Epidermal melanocyte (primary cell): ENCODE measurements at regions not wholly inside any gene's neighbourhood (a gene's known extent, or its start where the extent isn't known, plus 50 kb on each side); places are given as distances from the start of the nearest gene placed in this dataset.
"Not testable (repeated sequence)": the region's sequence is repeated elsewhere in the genome, so short reads cannot be mapped to it uniquely, and the experiment has no call there.

Source experiments
- DNase-seq: peaks from one replicate; pipeline ENCODE4 v3.0.0; 2011; ENCODE audit warnings: low spot score; ENCODE audit not compliant: insufficient read length

DNA sequence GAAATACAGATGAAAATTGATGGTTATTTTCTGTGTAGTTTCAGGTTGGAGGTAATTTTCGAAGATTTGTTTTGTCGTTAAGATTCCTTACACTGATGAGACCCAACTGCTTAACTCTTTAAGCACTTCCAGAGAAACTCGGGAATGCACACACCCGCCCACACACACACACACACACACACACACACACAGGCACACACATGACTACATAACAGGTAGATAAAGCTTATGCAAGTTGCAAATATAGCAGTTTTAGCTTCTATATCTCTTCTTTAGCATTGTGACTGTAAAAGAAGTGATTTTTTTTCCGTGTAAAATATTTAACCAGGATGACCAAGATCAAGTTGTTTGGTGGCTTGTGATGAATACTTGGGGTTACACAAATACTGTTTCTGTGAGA, 294.9 kb upstream of the NR2F2 start:
- DNase-seq = no peak

DNA sequence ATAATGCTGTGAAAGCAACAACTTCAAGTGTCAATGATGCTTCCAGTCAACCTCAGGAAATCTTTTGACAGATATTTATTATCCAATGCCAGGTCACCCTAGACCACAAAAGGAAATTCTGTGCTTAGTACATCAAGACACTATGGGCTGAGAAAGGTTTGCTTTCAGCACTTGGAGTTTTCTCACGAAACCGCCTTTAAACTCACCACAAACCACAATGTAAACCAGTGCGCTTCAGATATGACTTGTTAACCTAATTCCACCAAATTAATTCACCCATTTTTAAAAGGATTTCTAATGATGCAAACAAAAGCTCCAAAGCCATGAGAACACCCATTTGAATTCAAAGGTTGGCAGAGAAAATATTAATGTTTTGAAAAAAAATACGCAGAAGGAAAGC, 292.9 kb upstream of the NR2F2 start:
- DNase-seq = no peak

DNA sequence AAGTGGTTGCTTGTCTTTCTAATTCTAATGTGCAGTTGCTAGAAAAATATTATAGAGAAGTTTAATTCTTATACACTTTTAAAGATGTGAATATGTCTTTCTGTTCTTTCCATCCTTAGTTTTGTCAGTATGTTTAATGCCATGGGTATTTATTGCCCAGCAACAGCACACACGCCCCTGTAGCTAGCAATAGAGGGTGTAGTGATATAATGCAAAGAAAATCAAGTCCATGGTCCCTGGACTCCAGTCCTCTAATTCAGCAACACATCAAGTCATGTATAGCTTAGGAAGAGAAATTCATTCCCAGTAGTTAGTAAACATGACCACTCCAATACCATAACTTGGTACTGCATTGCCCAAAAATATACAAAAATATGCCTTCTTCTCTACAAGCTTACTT, 292.4 kb upstream of the NR2F2 start:
- DNase-seq = no peak

DNA sequence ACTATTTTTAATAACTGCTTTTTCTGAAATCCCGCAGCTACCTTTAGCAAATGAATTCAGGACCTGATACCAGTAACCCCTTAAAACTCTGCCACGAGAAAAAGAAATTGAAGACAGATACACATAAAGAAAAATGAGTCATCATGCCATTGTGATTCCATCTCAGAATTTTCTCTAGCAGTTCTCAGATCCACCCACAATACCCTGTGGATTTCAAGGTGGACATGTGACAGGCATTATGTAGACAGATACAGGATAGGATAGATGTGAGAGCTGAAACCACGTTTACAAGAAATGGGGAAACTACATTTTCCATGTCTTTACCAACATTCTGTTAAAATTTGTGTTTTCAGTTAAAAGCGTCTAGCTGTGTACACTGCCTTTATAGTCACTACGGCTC, 291.9 kb upstream of the NR2F2 start:
- no peak for DNase-seq

DNA sequence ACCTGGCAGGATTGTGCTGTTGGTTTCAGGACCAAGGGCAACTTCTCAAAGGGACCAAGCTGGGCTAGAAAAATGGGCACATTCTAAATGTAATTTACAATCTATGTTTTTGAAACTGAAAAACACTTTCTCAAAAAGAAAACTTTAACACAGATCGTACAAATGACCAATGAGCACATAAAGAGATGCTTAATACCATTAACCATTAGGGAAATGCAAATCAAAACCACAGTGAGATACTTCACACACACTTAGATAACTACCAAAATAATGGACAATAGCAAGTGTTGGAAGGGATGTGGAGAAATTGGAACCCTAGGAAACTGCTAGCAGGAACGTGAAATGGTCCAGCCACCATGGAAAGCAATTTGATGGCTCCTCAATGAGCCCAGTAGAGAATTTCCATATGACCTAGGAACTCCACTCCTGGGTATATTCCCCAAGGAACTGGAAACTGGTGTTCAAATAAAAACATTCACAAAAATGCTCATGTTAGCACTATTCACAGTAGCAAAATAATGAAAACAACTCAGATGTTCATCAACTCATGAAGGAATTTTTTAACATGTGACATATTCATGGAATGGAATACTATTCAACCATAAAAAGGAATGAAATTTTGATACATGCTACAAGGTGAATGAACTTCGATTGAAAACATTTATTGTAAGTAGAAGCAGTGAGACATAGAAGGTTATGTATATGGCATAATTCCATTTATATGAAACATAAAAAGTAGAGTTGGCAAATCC, 288.3 kb upstream of the NR2F2 start:
- DNase-seq = no peak

DNA sequence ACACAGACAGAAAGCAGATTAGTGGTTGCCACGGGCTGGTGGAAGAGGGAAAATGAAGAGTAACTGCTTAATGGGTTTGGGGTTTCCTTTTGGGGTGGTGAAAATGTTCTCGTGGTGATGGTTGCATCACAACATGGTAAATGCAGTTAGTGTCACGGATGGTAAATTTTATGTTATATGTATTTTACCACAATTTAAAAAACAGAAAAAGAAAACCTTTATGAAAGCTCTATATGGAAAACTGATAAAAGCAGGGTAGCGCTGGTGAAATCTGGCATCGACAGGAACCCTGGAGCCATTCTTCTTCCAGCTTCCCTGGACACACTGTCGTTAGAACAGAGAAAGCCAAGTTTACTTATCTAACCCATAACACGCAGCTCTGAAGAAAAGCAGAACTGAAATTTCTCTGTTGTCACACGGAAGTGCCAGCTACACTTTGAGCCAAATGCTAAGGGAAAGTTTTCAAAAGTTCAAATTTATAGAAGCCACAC, 287.7 kb upstream of the NR2F2 start:
- DNase-seq = no peak

DNA sequence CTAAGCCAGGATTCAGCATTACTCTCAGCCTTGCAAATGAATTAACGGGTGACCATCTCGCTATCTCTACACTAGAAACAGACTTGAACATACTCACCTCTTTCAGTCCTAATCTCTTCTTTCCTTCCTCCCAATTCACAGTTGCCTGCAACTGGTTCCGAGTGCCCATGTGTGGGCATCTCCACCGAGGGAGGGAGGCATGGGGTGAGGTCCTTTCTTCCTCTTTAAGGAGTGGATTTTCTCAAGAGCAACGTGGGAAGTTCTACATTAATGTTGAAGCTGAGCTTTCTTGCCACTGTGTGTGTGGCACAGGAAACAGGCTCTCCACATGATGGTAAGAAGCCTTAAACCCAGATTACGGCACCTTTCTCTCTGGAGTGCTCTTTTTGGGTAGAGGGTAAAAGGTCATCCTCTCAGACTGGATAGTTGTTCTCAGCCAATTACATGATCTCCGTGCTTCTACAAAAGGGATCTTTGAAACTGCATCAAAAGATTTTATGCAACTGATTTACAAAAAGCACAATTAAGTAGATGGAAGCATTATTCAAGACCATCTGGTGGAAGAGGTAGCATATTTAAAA, 286.8 kb upstream of the NR2F2 start:
- DNase-seq = no peak

DNA sequence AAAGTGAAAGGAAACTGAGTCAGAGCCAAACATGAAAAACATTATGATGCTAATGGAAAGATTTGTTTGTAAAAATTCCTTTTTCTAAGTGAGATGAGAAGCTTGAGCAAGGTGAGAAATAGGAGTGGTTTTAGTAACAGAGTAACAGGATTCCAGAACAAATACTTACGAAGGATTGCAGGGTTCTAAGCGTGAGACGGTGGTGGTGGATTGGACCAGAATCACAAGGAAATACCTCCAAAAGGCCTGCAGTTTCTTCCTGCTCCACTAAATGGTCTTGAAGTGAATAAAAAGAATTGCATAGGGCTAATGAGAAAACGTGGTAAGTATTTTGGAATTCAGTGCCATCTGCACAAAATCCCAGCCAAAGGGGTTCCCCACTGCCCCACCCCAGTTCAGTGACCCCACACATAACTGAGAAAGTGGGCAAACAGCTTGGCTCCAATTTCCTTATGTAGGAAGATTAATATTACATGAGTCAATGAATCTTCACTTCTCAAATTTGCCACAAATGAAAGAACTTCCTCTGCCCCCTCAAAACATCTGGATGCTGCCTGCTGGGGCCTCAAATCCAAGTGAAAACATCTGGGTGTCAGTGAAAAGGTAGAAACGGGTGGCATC, 283.8 kb upstream of the NR2F2 start:
- no peak for DNase-seq

DNA sequence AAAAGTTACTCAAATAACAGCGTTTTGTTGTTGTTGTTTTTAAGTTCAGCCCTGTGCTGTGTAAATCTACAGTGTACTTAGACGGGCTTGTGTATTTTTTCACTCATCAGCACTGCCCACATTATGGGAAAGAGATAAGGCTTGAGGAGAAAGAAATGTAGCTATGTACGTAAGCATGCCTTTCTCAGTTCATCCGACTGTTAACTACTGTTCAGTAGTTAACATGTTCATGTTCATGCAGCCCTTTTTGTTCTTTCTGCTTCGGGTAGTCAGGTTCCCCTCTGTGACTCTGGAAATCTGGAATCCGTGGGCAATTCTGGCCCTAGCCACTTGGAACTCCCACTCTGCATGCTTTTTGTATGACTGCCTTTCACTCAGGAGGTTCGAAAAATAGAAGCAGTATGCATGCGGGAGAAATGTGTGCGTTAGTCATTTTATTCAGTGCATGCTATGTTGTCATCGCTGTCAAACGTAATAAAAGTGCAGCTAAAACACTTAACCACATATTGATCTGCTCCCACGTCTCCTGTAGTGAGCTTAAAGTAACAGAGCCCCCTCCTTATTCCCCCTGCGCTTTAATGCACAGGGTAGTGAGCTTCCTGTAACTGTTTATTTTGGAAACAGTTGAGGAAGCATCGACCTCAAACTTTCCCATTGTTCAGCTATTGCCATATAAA, 283.1 kb upstream of the NR2F2 start:
- no peak for DNase-seq

DNA sequence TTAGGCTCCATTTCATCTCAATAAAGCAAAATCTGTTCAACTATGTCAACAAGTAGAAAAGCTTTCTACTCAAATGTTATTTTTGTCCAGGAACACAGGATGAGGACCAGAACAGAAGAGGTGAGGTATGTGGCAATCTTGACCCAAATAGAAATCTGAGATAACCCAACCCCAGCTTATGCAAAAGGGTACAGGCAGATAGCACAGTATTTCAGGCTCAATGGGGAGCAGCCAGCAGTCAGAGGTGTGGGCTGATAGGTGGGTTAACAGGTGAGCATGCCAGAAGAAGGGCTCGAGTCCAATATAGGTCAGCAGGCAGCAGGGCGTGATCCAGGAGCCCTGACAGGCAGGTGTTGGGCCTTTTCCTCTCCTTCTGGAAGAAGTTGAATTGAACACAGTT, 281.2 kb upstream of the NR2F2 start:
- DNase-seq = no peak

DNA sequence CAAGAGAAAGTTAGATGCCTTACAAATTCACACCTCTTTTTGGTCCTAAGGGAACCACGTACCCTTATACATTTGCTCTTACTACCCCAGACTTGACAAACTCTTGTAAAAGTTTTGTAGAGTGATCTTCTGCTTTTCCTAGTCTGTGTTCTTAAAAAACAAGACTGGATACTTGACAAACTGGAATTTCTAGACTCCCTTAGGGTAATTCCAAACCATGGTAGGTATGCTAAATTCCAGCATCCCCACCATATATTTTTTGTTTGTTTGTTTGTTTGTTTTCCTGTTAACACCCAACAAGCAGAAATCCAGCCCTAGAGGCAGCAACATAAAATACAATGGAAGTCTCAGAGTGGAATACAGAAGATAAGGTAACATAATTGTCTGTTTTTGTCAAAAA, 280.7 kb upstream of the NR2F2 start:
- DNase-seq = no peak

DNA sequence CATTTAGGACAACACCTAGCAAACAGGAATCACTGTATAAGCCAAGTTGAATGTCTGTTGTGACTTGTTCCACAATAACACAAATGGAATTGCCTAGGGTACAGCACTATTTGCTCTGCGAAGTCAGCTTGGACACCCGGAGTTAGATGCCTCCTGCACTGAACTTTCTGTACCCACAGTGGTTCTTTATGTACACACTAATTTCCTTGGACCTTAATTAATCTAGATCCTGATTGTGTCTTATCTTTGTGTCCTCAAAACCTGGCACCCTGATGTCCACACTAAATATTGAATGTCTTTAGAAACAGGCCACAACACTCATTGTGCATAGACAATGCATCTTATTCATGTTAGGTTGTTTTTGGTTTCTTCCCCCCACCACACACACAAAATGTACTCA, 278.9 kb upstream of the NR2F2 start:
- no peak for DNase-seq

DNA sequence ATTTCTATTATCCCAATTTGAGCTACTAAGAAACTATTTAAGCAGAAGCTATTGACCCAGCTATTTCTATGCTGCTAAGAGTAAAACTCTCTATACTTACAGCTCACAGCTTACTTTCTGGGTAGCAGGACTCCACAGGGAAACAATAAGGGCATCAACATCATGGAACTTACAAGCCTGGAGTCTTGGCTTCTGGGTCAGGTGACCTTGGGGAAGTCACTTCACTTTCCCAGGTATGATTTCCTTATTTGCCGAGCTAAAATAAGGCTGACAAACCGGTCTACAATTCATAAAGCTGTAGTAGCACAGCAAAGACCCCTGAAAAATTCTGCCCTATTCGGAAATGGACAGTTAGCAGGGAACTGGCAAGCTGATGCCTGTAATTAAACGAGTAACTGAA, 278.3 kb upstream of the NR2F2 start:
- DNase-seq = no peak

DNA sequence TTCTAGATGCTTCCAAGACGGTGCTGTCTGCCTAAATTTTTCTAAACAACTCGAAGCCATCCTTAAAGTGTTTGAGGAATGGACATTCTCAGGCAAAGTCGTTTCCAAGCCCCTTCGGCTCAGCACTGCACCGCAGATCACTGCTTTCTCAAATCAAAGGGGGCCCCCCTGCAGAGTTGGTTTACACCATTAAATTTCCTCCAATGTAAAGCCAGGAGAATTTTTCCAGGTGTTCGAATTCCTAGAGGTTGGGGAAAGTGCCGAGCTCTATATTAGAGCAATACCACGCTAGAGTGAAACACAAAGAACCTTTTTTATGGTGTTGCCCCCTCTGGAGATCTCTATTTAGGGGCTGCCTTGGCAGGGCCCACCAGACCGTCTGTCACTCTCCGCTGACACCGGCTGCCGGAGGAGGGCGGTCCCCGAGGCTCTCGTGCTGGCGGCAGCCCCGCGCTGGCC, 277.9 kb upstream of the NR2F2 start:
- DNase-seq = no peak

DNA sequence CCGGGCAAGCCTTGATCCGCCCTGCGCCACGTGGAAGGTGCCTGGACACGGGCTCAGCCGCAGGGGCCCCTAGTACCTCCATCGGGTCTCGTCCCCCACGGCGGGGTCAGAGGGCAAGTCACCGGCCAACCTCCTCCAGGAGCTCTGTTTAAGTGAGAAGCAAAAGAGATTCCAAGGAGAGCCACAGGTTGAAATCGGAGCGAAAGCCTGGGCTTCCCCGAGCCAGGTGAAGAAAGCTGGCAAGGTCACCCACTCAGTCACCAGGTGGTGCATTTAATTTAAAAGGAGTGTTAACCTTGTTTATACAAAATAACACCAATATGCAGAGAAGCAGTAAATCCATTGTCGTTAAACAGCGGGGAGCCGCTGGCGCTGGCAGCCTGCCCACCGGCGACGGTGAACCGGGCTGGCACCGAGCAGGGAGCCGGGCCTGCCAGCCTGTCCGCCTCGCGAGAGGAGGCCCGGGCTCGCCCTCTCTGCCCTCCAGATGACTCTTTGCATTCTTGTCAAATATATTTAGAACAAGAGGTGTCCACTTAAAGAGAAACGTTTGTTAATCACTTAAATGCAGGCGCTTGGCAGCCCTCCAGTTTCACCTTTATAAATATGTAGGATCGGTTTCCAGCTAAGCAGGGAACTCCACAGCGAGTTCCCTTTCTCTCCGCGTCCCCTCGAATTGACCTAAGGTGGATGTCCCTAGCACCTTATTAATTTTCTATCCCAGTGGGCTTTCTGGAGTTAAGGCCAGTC, 277.3 kb upstream of the NR2F2 start:
- no peak for DNase-seq

DNA sequence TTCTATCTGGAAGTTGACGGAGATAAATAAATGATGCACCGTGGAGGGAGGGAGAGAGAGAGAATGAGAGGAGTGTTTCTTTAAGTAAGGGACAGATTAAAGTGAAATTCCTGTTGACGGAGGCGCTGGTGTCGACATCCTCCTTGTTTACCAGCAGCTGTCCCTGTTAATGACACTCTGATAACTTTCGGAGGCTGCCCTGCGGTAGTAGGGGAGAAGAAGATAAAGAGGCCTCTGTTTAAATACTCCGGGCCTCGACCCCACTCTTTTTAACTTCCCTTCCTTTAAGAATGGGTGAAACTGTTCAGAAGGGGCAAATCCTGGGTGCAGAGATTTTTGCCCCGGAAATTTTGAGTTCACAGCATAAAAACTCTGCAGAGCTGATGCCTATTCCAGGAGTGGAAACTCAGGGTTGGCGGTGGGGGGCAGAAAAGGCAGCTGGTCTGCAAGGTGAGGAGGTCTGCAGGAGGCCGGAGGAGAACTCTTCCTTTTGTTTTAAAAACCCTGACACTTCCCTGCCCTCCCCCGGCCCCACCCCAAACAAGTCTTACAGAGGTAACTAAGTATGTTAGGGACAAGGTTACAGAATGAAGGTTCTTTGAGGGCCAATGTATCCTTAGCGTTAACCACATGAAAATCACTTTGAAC, 276.6 kb upstream of the NR2F2 start:
- DNase-seq = peak; percentile 19

DNA sequence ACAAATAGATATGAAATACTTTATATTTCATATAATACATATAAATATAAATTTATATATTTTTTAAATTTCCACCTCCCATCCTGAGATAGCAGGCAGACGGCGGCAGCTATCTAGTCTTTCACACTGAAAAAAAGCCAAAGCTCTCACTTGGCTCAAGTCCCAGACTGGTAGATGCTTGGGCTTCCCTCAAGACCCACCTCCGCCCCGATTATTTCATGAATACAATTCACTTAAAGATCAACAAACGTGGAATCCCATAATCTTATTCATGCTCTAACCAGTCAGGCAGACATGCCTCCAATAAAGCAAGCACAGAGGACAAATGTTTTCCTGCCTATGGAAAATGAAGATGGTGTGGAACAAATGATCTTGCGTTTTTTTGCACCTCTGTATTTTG, 275.9 kb upstream of the NR2F2 start:
- DNase-seq = no peak

DNA sequence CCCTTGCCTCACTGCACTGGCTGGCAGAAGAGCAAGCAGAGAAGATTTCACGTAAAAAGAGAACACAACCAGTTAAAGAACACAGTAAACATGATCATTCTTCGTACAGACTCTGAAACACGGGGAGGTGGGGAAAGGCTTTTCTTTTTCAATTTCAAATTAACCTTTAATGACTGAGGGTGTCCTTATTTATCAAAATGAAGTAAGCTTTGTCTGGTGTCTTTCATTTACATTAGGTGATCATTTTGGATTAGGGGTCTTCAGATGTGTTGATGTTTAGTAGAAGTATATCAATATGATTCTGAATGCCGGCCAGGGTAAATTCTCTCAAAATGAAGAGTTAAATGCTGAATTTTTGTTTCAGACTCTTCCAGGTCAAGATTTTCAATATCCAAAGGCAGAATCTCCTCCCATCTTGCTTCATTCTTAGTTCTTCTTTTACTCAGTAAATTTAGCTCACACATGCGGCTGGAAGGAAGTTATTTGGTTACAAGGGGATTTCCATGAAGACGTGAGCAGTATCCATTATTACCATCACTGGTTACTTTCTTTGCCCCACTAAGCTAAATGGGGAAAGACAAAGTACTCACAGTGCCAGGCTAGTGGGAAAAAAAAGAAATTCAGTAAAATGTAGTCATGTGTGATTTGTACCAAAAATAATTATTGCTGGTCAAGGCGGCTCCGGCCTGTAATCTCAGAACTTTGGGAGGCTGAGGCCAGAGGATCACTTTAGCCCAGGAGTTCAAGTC, 272.2 kb upstream of the NR2F2 start:
- no peak for DNase-seq

DNA sequence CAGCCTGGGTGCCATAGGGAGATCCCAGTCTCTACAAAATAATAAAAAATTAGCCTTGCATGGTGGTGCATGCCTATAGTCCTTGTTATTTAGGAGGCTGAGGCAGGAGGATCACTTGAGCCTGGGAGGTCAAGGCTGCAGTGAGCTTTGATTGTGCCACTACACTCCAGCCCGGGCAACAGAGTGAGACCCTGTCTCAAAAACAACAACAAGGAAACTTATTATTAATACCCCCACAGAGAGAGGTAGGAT, 271.7 kb upstream of the NR2F2 start:
- DNase-seq = not testable (repeated sequence)

DNA sequence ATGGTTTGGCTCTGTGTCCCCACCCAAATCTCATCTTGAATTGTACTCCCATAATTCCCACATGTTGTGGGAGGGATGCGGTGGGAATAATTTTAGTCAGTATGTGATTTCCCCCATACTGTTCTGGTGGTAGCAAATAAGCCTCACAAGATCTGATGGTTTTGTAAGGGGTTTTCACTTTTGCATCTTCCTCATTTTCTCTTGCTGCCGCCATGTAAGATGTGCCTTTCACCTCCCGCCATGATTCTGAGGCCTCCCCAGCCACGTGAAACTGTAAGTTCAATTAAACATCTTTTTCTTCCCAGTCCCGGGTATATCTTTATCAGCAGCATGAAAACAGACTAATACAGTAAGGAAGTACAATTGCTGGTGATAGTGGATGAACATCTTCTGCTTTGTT, 269.9 kb upstream of the NR2F2 start:
- not testable (repeated sequence) for DNase-seq

DNA sequence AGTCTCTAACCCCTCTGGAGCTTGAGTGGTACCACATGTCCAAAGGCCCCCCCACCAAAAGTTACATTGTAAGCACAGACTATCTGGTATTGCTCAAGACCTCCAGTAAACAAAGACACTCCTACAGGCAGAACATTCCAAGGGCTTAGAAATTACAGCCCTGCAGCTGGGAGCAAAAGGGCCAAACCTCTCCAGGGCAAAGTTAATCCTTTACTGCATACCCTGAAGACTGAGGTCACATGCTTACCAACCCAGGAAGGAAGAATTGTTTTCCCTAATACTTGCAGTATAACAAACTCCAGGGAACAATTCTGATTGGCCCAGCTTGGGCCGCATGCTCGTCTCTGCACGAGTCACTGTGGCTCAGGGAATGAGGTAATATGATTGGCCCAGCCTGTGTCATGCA, 266.1 kb upstream of the NR2F2 start:
- DNase-seq = no peak
